GM12865 (cell line): ENCODE measurements at regions not wholly inside any gene's neighbourhood (a gene's known extent, or its start where the extent isn't known, plus 50 kb on each side); places are given as distances from the start of the nearest gene placed in this dataset.
"Not testable (repeated sequence)": the region's sequence is repeated elsewhere in the genome, so short reads cannot be mapped to it uniquely, and the experiment has no call there.

Experiments used
- DNase-seq: peaks from one replicate; pipeline ENCODE4 v3.0.0; 2010; ENCODE audit warnings: low read depth
- H3K4me3 ChIP-seq: 2 replicates; pipeline ENCODE4 v1.5.1; 2011; ENCODE audit warnings: mild to moderate bottlenecking, low read depth, low read length, control low read depth
- TF ChIP-seq, protein P1 (sequence below): IDR thresholded peaks from 2 replicates; pipeline ENCODE4 v1.5.1; 2011; ENCODE audit warnings: low read length, control low read depth, low read depth, inconsistent platforms; ENCODE audit not compliant: insufficient read depth; ENCODE audit errors: missing control alignments

DNA sequence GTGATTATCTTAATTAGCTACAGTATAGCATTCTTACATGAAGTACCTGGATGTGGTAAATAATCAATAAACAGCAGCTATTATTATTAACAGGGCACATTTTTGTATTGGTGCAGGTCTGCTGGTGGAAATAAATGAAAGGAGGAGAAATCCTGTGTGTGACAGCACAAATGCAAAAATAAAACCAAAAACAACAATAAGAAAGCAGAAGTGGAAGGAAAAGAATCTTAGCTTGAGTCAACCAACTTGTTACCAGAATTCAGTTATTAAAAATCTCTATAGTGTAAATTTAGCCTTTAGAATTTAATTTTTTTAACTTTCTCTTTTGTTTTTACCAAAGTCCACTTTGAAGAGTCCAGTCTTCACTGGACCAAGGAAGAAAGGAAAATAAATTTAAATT, 63.1 kb upstream of the LSM6 start:
- DNase-seq, result peak; percentile 31
- TF ChIP-seq, protein P1, sequence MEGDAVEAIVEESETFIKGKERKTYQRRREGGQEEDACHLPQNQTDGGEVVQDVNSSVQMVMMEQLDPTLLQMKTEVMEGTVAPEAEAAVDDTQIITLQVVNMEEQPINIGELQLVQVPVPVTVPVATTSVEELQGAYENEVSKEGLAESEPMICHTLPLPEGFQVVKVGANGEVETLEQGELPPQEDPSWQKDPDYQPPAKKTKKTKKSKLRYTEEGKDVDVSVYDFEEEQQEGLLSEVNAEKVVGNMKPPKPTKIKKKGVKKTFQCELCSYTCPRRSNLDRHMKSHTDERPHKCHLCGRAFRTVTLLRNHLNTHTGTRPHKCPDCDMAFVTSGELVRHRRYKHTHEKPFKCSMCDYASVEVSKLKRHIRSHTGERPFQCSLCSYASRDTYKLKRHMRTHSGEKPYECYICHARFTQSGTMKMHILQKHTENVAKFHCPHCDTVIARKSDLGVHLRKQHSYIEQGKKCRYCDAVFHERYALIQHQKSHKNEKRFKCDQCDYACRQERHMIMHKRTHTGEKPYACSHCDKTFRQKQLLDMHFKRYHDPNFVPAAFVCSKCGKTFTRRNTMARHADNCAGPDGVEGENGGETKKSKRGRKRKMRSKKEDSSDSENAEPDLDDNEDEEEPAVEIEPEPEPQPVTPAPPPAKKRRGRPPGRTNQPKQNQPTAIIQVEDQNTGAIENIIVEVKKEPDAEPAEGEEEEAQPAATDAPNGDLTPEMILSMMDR, result no peak
- no peak overlapping the region for H3K4me3 ChIP-seq

DNA sequence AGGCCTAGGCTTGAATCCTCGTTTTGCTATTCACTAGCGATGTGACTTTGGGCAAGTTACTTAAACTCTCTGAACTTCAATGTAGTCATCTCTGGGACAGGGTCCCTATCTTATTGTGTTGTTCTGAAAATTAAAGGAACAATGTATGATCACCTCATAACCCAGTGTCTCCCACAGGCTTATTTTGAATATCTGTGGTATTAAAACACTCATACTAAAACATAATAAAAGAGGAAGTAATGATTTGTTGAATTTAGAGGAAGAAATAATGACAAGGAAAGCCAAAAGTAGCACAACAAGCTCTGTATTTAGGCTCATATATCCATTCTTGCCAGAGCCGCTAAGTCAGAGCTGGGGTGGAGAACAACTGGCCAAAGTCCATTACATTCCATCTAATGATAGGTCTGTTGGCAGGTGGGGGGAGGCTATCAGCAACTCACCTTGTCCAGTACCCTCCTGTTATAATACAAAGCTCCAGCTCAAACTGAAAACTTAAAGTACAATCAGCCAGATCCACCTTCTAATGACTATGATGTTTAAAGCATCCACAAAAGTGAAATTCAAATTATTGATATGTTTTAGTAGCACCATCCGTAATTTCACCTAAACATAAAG, 64.5 kb upstream of the LSM6 start:
- TF ChIP-seq, protein P1, result no peak
- no peak overlapping the region for H3K4me3 ChIP-seq
- DNase-seq, result peak; percentile 28

DNA sequence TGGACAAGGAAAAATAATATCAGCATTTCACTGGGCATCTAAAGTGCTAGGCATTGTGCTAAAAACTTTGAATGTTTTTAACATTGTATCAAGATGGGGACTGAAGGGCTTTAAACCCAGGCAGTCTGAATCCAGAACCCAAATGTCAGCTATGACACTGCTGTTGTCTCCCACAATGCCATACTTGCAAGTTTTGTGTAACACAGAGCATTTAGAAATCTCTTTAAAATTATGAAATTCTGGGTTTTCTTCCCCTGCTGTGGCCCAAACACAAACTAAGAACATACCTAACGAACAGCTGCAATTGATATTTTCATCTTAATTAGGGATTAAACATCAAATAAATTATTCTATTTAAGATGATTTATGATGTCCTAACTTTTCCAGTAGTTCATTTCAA, 66.8 kb upstream of the LSM6 start:
- no peak for DNase-seq
- H3K4me3 ChIP-seq, result no peak overlapping the region
- TF ChIP-seq, protein P1, result no peak

DNA sequence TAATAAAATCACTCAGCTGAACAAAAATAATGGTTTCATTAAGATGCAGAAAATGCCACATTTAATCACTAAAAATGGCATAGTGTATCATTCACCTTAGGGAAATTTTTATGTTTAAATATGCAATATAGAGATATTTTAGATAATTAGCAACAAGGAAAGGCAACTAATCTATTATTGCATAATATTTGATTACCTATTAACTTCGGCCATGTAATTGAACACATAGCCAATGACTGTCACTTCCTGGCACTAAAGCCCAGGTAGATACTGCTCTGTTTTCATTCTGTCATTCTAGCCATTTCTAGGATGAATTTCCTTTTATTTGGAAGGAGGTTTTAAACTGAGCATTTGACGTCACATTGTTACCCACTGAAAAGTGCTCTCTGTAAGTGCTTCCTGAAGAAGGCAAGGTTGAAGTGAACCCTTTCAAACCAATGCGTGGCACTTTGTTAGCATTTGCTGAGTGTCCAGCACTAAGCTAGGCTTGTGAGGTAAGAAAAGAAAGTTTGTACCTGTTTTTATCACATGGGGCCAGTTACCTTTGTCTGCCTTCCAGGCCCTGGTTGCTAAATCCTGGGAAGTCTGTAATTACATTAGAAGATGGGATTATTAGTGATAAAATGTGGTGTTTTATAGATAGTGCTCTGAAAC, 67.8 kb upstream of the LSM6 start:
- H3K4me3 ChIP-seq, result no peak overlapping the region

DNA sequence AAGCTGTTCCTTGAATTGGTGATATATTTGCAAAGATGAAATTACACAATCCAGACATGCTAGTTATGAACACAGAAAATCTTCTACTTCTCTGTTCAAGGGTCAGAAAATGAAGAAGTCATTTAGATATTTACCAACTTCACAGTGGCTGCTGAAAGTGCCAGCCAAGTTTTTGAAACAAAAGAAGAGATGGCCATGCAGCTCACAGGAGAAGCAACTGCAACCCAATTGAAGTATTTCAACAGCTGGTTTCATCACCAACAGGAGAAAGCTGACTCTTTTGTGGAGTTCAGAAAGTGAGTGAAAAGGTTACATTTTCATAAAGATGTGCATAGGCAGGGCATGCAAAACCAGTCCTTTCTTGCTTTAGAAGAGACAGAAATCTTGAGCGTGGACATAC, 70.1 kb upstream of the LSM6 start:
- DNase-seq, result peak; percentile 71
- TF ChIP-seq, protein P1, result no peak
- no peak overlapping the region for H3K4me3 ChIP-seq

More for the DNA sequence above, 67.8 kb upstream of the LSM6 start:
- DNase-seq, result no peak
- TF ChIP-seq, protein P1, result no peak

DNA sequence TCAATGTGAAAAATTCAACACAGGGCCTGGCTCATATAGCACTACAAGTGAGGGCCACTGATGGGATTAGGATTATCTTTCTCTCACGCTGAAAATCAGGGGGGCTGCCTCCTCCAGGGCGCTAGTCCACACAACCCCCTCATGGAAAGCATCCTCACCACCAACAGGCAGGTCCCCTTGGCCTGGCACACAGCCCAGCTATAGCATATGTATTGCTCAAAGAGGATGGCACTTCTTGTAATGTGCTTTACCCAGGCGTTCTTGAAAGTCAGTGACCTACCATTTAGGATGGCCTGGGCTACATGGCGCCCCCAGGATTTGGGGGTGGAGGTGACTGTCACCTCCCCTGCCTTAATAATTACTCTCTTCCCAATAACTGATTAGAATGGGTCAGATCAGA, 71.0 kb upstream of the LSM6 start:
- no peak for DNase-seq
- TF ChIP-seq, protein P1, result no peak
- H3K4me3 ChIP-seq, result no peak overlapping the region

DNA sequence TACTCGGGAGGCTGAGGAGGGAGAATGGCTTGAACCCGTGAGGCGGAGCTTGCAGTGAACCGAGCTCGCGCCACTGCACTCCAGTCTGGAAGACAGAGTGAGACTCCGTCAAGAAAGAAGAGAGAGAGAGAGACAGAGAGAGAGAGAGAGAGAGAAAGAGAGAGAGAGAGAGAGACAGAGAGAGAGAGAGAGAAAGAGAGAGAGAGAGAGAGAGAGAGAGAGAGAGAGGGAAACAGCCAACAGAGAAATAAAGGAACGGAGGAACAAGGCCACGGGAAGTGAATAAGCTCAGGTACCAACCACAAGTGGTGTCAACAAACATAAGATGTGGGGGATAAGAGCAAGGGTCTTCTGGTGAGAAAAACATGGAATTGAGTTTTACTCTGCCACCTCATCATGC, 71.5 kb upstream of the LSM6 start:
- H3K4me3 ChIP-seq, DNase-seq: not testable (repeated sequence)
